ENCODE measurements at regions not wholly inside any gene's neighbourhood (a gene's known extent, or its start where the extent isn't known, plus 50 kb on each side); places are given as distances from the start of the nearest gene placed in this dataset.

- H4K8ac ChIP-seq (replicated peaks; ENCODE audit: insufficient read length, low read depth, low read length), result no peak overlapping the region
- H4K91ac ChIP-seq (ENCODE audit: insufficient read length, low read depth, low read length), result no peak overlapping the region
- H3K23ac ChIP-seq (ENCODE audit: insufficient read length, low read depth, low read length), result no peak overlapping the region
- Mint-ChIP-seq H3K4me3 (no peak overlapping the region), H3K9me3 (peaks cover 29 to 31% of the 10 kb centered on the region in 2 experiments), H3K4me1 (no peaks in the 10 kb centered on the region), H3K27me3 (ENCODE audit: low read depth) (no peaks in the 10 kb centered on the region), H3K36me3 (ENCODE audit: insufficient read depth in 1 of 3, low read depth in 3 of 3) (peaks cover 12 to 24% (median 18%) of the 10 kb centered on the region in 3 experiments), H3K27ac (no peak overlapping the region)
- no peak overlapping the region for H3K9ac ChIP-seq (ENCODE audit: extremely low read depth, insufficient read length, low read length)
- no peaks in the 10 kb centered on the region for H3K27me3 ChIP-seq (ENCODE audit: insufficient read depth, low read length)
- H3K23me2 ChIP-seq (ENCODE audit: insufficient read length, low read depth, low read length, poor library complexity, severe bottlenecking), result no peaks in the 10 kb centered on the region
- H3K4me2 ChIP-seq (ENCODE audit: insufficient read depth, insufficient read length, low read length), result no peak overlapping the region
- H3K4me1 ChIP-seq (ENCODE audit: insufficient read depth, low read length), result no peaks in the 10 kb centered on the region
- no peak overlapping the region for H3K27ac ChIP-seq (ENCODE audit: insufficient read length, low read depth, low read length)
- no peak overlapping the region for H2BK20ac ChIP-seq (ENCODE audit: low read depth, low read length, poor library complexity, severe bottlenecking)
- H2BK120ac ChIP-seq (ENCODE audit: low read depth, low read length, poor library complexity, severe bottlenecking), result no peak overlapping the region
- H2AK5ac ChIP-seq (ENCODE audit: insufficient read length, low read length), result no peak overlapping the region
- no peak overlapping the region for H3K56ac ChIP-seq (ENCODE audit: insufficient read length, low read depth, low read length)
- no peaks in the 10 kb centered on the region for H3K79me1 ChIP-seq (ENCODE audit: insufficient read depth, low read depth, low read length, poor library complexity, severe bottlenecking)
- DNase-seq, result no peak
- no peak overlapping the region for H2AFZ ChIP-seq (ENCODE audit: low read length)
- no CpG with 5 or more reads among the region's 7 CpGs for WGBS (ENCODE audit: extremely low coverage, insufficient read length, low lambda C conversion rate)
- H3K14ac ChIP-seq (ENCODE audit: insufficient read depth, low read length), result no peak overlapping the region
- no peak overlapping the region for H3K4ac ChIP-seq (ENCODE audit: low read depth, low read length)
- no peak overlapping the region for H4K5ac ChIP-seq (ENCODE audit: insufficient read length, low read depth, low read length)
- no peak overlapping the region for H2BK15ac ChIP-seq (ENCODE audit: low read depth, low read length)
- H2BK5ac ChIP-seq (ENCODE audit: insufficient read length, low read length), result no peak overlapping the region
- no peaks in the 10 kb centered on the region for H3K79me2 ChIP-seq (ENCODE audit: insufficient read depth, low read length)
- H3K9me3 ChIP-seq (ENCODE audit: control insufficient read depth, low read depth, low read length), result no peaks in the 10 kb centered on the region
- TF ChIP-seq CTCF (conservative IDR thresholded peaks at IDR 0.05), result no peak
- H4K20me1 ChIP-seq (ENCODE audit: control insufficient read depth, insufficient read depth, insufficient read length), result no peaks in the 10 kb centered on the region
- H3K18ac ChIP-seq (ENCODE audit: insufficient read length, low read depth, low read length), result no peak overlapping the region
- no peak overlapping the region for H2BK12ac ChIP-seq (ENCODE audit: insufficient read length, low read depth, low read length)
- no peak overlapping the region for H3T11ph ChIP-seq (ENCODE audit: low read length)
Measured at GRCh38 chr3:99394831-99395778, 243.3 kb upstream of the COL8A1 start.
